RWPE2 (cell line): ENCODE measurements at regions not wholly inside any gene's neighbourhood (a gene's known extent, or its start where the extent isn't known, plus 50 kb on each side); places are given as distances from the start of the nearest gene placed in this dataset.

Experiments used
- ATAC-seq: fragments of 200-7000 bp; cut with Tn5 transposase; 3 replicates; pipeline ENCODE4 v1.9.1; 2021; ENCODE audit warnings: low read depth
- DNase-seq: peaks from one replicate; pipeline ENCODE4 v3.0.0-alpha.2; 2020; ENCODE audit warnings: low spot score
- H3K27ac ChIP-seq: fragments of 450-650 bp; 2 replicates; pipeline ENCODE4 v1.5.1; 2017; ENCODE audit warnings: mild to moderate bottlenecking; ENCODE audit not compliant: poor library complexity, severe bottlenecking
- H3K27me3 ChIP-seq: fragments of 250-450 bp; sonication (Bioruptor Pico); 2 replicates; pipeline ENCODE4 v1.5.1; 2021; ENCODE audit warnings: mild to moderate bottlenecking, moderate library complexity; ENCODE audit not compliant: insufficient read depth, poor library complexity, severe bottlenecking
- H3K36me3 ChIP-seq: fragments of 250-450 bp; sonication (Bioruptor Pico); 2 replicates; pipeline ENCODE4 v1.5.1; 2020; ENCODE audit warnings: low read depth, mild to moderate bottlenecking, moderate library complexity
- H3K4me1 ChIP-seq: fragments of 250-450 bp; sonication (Bioruptor Pico); 2 replicates; pipeline ENCODE4 v1.5.1; 2021; ENCODE audit warnings: mild to moderate bottlenecking, moderate library complexity; ENCODE audit not compliant: insufficient read depth, poor library complexity, severe bottlenecking
- H3K4me3 ChIP-seq: fragments of 250-450 bp; sonication (Bioruptor Pico); 2 replicates; pipeline ENCODE4 v1.5.1; 2021; ENCODE audit warnings: mild to moderate bottlenecking, moderate library complexity; ENCODE audit not compliant: severe bottlenecking
- H3K9me3 ChIP-seq: fragments of 250-450 bp; sonication (Bioruptor Pico); 2 replicates; pipeline ENCODE4 v1.5.1; 2021; ENCODE audit warnings: mild to moderate bottlenecking, moderate library complexity; ENCODE audit not compliant: severe bottlenecking
- CTCF ChIP-seq: fragments of 450-650 bp; IDR thresholded peaks from one replicate; pipeline ENCODE4 v1.5.1; 2017; ENCODE audit warnings: mild to moderate bottlenecking, moderate library complexity; ENCODE audit not compliant: poor library complexity, severe bottlenecking

- no peak overlapping the region for H3K4me3 ChIP-seq
- no peak for ATAC-seq
- no peaks in the 10 kb centered on the region for H3K4me1 ChIP-seq
- DNase-seq = no peak
- no peak for TF ChIP-seq CTCF
- no peak overlapping the region for H3K27ac ChIP-seq
- H3K36me3 ChIP-seq = no peaks in the 10 kb centered on the region
- H3K27me3 ChIP-seq = no peaks in the 10 kb centered on the region
- no peaks in the 10 kb centered on the region for H3K9me3 ChIP-seq
Observed at GRCh38 chr4:13765539-13765938, 138.0 kb upstream of the BOD1L1 start.

DNA sequence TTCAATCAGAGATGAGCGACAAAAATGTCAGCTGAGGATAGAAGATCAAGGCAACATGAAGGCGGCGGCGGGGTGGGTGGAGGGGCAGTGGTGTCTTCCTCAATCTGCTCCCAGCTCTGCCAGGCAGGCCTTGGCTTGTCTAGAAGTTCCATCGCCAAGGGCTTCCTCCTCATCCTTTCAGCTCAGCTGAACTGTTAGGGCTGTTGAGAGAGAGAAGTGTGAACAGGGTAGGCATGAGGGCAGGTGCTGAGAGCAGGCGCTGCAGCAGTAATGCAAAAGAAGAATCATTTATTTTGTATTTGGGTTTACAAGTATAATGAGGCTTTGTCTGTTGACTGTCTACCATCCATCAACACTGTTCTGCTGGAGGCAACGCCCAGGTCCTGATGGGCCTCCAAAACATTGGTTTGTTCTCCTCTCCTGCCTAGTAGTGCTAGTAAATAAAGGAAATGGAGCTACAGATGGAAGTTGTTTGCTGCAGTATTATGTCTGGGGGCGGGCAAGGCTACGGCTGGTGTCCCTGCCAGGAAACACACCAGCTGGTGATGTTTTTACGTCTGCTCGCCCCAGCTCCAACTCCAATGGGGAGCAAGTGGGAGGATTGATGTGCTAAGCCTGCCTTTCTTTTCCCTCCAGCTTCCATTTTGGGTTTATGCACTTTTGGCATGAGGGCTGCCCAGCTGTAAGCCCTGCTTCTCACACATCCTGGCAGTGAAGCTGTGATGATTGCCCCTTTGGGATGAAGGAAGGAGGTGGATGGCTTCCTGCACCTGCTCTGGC, 139.4 kb upstream of the BOD1L1 start:
- Histone ChIP-seq H3K36me3 (no peaks in the 10 kb centered on the region), H3K9me3 (no peaks in the 10 kb centered on the region), H3K4me3 (no peak overlapping the region), H3K4me1 (no peaks in the 10 kb centered on the region), H3K27ac (no peak overlapping the region), H3K27me3 (no peaks in the 10 kb centered on the region)
- no peak for ATAC-seq
- DNase-seq = no peak
- no peak for TF ChIP-seq CTCF

GRCh38 chr4:13777341-13777740, 149.8 kb upstream of the BOD1L1 start:
- H3K4me1 ChIP-seq = no peaks in the 10 kb centered on the region
- DNase-seq = no peak

GRCh38 chr4:13778367-13778766, 150.8 kb upstream of the BOD1L1 start:
- DNase-seq (no peak), ATAC-seq (no peak)
- Histone ChIP-seq H3K36me3 (no peaks in the 10 kb centered on the region), H3K27me3 (no peaks in the 10 kb centered on the region), H3K4me1 (no peaks in the 10 kb centered on the region), H3K4me3 (no peak overlapping the region), H3K9me3 (no peaks in the 10 kb centered on the region), H3K27ac (no peak overlapping the region)
- no peak for TF ChIP-seq CTCF

More at GRCh38 chr4:13777341-13777740, 149.8 kb upstream of the BOD1L1 start:
- no peak for ATAC-seq
- Histone ChIP-seq H3K9me3 (no peaks in the 10 kb centered on the region), H3K27ac (no peak overlapping the region), H3K36me3 (no peaks in the 10 kb centered on the region), H3K27me3 (no peaks in the 10 kb centered on the region), H3K4me3 (no peak overlapping the region)
- TF ChIP-seq CTCF = no peak

DNA sequence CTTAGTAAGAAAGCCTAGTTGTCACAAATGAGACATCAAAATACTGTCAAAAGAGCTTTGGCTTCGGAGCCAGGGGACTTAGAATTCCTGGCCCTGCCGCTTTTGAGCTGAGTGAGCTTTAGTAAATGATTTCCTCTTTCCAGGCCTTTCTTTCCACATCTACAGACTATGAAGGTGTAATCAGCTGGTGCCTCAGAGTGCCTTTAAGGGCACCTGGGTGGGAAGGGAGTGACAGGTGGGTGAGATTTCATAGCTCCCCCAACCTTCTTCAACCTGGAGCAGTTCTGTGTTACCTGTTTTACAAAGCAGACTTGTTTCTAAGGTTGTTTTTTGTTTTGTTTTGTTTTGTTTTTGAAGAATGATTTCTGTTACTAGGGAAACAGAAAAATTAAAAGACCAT, 154.7 kb upstream of the BOD1L1 start:
- H3K9me3 ChIP-seq = no peaks in the 10 kb centered on the region
- H3K27ac ChIP-seq = no peak overlapping the region
- no peaks in the 10 kb centered on the region for H3K4me1 ChIP-seq
- TF ChIP-seq CTCF = no peak
- no peak overlapping the region for H3K4me3 ChIP-seq
- DNase-seq (no peak), ATAC-seq (no peak)
- no peaks in the 10 kb centered on the region for H3K36me3 ChIP-seq
- no peaks in the 10 kb centered on the region for H3K27me3 ChIP-seq
